ENCODE measurements at regions not wholly inside any gene's neighbourhood (a gene's known extent, or its start where the extent isn't known, plus 50 kb on each side); places are given as distances from the start of the nearest gene placed in this dataset.

GRCh38 chr5:102654559-102655349 lies 100.4 kb upstream of the PAM start:
- in situ Hi-C loops (cut with MboI; ENCODE audit: low sequenced_read_pairs, unreplicated experiment): no loop called here
- TF ChIP-seq CTCF (IDR thresholded peaks at IDR 0.05; ENCODE audit: borderline replicate concordance, control extremely low read depth, extremely low read depth, insufficient read depth, missing control alignments): no peak
- DNase-seq (ENCODE audit: low spot score): no peak

- DNase-seq (ENCODE audit: low spot score): no peak
- in situ Hi-C loops (cut with MboI; ENCODE audit: low sequenced_read_pairs, unreplicated experiment): no loop called here
- no peak for TF ChIP-seq CTCF (IDR thresholded peaks at IDR 0.05; ENCODE audit: borderline replicate concordance, control extremely low read depth, extremely low read depth, insufficient read depth, missing control alignments)
These were observed 96.0 kb upstream of the PAM start for GRCh38 chr5:102659151-102659550.

DNA sequence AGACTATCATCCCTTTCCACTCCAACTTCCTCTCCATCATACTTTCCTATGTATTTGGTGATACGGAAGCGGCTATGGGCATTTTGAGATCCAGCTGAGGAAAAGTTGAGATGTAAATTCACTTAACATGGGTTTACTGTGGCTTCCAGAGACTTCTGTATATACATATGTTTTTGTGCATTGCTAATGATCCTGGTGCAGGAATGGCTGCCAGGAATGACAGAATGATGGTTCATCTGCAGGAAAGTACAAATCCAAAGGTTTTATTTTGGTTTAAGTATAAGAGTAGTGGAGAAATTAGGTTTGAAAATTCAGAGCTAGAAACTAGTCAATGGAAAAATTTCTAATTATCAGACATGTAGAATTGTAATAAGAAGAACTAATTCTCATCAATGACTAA lies 95.0 kb upstream of the PAM start:
- in situ Hi-C loops (cut with MboI; ENCODE audit: low sequenced_read_pairs, unreplicated experiment): no loop called here
- TF ChIP-seq CTCF (IDR thresholded peaks at IDR 0.05; ENCODE audit: borderline replicate concordance, control extremely low read depth, extremely low read depth, insufficient read depth, missing control alignments): no peak
- no peak for DNase-seq (ENCODE audit: low spot score)

DNA sequence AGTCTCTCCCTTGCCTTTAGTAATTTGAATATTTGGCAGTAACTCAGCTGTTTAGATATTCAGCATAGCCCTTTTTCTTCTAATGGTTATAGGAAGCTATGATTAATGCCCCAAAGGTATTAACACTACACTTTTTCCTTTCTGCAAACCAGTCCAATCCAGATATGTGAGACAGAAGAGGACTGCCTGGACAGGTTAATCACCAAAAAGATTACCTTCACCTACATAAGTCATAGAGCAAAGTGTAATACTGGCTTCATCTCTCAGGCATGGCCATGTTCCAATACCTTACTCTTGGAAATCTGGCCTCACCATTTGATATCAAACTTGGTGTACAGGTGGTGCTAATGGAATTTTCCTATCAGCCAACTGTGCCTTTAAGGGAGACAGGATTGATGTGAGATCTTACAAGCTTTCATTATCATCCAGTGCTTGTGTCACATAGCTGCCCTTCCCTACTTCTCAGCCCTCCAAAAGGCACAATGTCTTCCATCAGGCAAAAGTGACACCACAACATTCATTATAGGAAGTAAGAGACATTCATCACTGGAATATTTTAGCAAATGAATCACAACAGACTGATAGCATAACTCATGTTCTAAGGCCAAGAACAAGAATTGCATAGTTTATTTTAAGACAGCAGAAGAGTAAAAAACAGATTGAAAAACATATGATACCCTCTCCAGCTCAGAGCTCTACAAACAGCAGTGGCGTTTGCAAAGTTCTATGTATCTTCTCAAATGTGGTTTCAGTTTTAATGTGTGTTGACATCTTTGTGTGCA lies 91.2 kb upstream of the PAM start:
- DNase-seq (ENCODE audit: low spot score): no peak
- in situ Hi-C loops (cut with MboI; ENCODE audit: low sequenced_read_pairs, unreplicated experiment): no loop called here
- no peak for TF ChIP-seq CTCF (IDR thresholded peaks at IDR 0.05; ENCODE audit: borderline replicate concordance, control extremely low read depth, extremely low read depth, insufficient read depth, missing control alignments)

- in situ Hi-C loops (cut with MboI; ENCODE audit: low sequenced_read_pairs, unreplicated experiment): no loop called here
- no peak for TF ChIP-seq CTCF (IDR thresholded peaks at IDR 0.05; ENCODE audit: borderline replicate concordance, control extremely low read depth, extremely low read depth, insufficient read depth, missing control alignments)
- no peak for DNase-seq (ENCODE audit: low spot score)
These were observed 90.3 kb upstream of the PAM start for GRCh38 chr5:102664616-102665335.

DNA sequence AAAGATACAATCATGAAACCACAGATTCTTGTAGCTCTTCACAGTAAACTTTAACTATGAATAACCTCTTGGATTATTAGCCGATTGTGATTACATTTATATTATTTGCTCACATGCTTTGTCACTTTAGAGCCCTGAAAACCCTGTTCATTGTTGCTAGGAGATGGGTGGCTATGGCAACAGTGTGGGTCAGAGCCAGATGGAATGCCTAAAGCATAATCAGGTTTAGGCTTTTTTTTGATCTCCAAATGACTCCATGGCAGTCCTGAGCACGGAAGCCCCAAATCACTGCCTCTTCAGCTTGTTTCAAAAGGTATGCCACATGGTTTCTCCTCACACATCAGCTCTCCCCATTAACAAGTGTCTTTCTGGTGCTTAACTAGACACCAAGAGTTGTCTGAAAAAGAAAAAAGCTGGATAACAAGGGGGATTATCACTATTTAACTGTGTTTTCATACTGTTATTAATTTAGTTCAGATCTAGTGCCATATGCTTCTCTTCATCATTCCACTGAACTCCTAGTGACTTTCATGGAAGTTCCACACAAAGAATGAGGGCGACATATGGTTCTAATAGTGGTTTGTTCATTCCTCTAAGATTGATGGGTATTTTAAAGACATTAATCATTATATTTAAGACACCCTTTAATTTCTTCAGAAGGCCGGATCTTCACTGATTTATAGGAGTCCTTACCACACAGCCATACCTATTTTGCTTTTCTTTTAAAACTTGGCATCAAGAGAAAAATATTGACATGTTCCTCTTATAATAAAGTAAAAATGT lies 88.8 kb upstream of the PAM start:
- TF ChIP-seq CTCF (IDR thresholded peaks at IDR 0.05; ENCODE audit: borderline replicate concordance, control extremely low read depth, extremely low read depth, insufficient read depth, missing control alignments): no peak
- in situ Hi-C loops (cut with MboI; ENCODE audit: low sequenced_read_pairs, unreplicated experiment): no loop called here
- no peak for DNase-seq (ENCODE audit: low spot score)
